Liver (tissue), 8 donors: ENCODE measurements at regions not wholly inside any gene's neighbourhood (a gene's known extent, or its start where the extent isn't known, plus 50 kb on each side); places are given as distances from the start of the nearest gene placed in this dataset.

Source experiments
- DNase-seq: peaks from one replicate; pipeline ENCODE4 v3.0.0-alpha.2; 2017; ENCODE audit warnings: low spot score
- H3K27ac ChIP-seq, 2 donors: one replicate each; pipeline ENCODE4 v1.7.0; 2013; ENCODE audit warnings: inconsistent platforms in 2 of 2, low read length in 2 of 2, control low read depth in 1 of 2, low read depth in 1 of 2, mild to moderate bottlenecking in 1 of 2
- H3K27me3 ChIP-seq, 4 donors: one replicate each; pipeline versions ENCODE4 v1.6.1 to v1.7.0; 2013; ENCODE audit warnings: low read length in 3 of 4, inconsistent platforms in 1 of 4, mild to moderate bottlenecking in 1 of 4, moderate library complexity in 1 of 4; ENCODE audit not compliant: control insufficient read depth in 4 of 4, insufficient read depth in 4 of 4
- H3K36me3 ChIP-seq, 4 donors: one replicate each; pipeline versions ENCODE4 v1.6.1 to v1.7.0; 2013; ENCODE audit warnings: low read length in 3 of 4, mild to moderate bottlenecking in 3 of 4, low read depth in 1 of 4, moderate library complexity in 1 of 4; ENCODE audit not compliant: control insufficient read depth in 4 of 4, insufficient read depth in 3 of 4
- H3K4me1 ChIP-seq, 4 donors: one replicate each; pipeline versions ENCODE4 v1.6.1 to v1.7.0; 2013; ENCODE audit warnings: low read length in 3 of 4, mild to moderate bottlenecking in 3 of 4, moderate library complexity in 1 of 4; ENCODE audit not compliant: control insufficient read depth in 4 of 4, insufficient read depth in 4 of 4
- H3K4me3 ChIP-seq, 3 donors: one replicate each; pipeline versions ENCODE4 v1.6.1 to v1.7.0; 2013; ENCODE audit warnings: low read length in 3 of 3, control low read depth in 1 of 3, low read depth in 1 of 3, mild to moderate bottlenecking in 1 of 3
- H3K9ac ChIP-seq, 2 donors: one replicate each; pipeline ENCODE4 v1.7.0; 2013; ENCODE audit warnings: low read length in 2 of 2, mild to moderate bottlenecking in 2 of 2, moderate library complexity in 2 of 2, control low read depth in 1 of 2, low read depth in 1 of 2
- H3K9me3 ChIP-seq, 4 donors: one replicate each; pipeline versions ENCODE4 v1.6.1 to v1.7.0; 2013; ENCODE audit warnings: low read length in 3 of 4; ENCODE audit not compliant: control insufficient read depth in 4 of 4
- ATF3 ChIP-seq: IDR thresholded peaks from 2 replicates; pipeline ENCODE4 v1.6.1; 2016; ENCODE audit warnings: antibody characterized with exemption
- CTCF ChIP-seq: fragments of 150-350 bp; IDR thresholded peaks from 2 replicates; pipeline ENCODE4 v1.5.1; 2017; ENCODE audit warnings: improper control_type of control experiment, low read depth, low read length; ENCODE audit not compliant: missing input control
- EGR1 ChIP-seq, 2 donors: IDR thresholded peaks; 2 replicates each; pipeline ENCODE4 v1.6.1; 2016 to 2018; ENCODE audit warnings: antibody characterized with exemption in 2 of 2, low read depth in 2 of 2
- FOXA1 ChIP-seq: IDR thresholded peaks from 2 replicates; pipeline ENCODE4 v1.6.1; 2016; ENCODE audit warnings: antibody characterized with exemption
- FOXA2 ChIP-seq: IDR thresholded peaks from 2 replicates; pipeline ENCODE4 v1.6.1; 2016; ENCODE audit warnings: antibody characterized with exemption
- GABPA ChIP-seq, 2 donors: IDR thresholded peaks in 1 of 2; conservative IDR thresholded peaks in 1 of 2; 2 replicates each; pipeline ENCODE4 v1.6.1; 2016; ENCODE audit warnings: antibody characterized with exemption in 2 of 2, mild to moderate bottlenecking in 1 of 2, moderate library complexity in 1 of 2
- HNF4A ChIP-seq, 2 donors: conservative IDR thresholded peaks; 2 replicates each; pipeline ENCODE4 v1.6.1; 2016; ENCODE audit warnings: antibody characterized with exemption in 2 of 2, mild to moderate bottlenecking in 2 of 2
- HNF4G ChIP-seq: IDR thresholded peaks from 2 replicates; pipeline ENCODE4 v1.6.1; 2016; ENCODE audit warnings: antibody characterized with exemption
- JUND ChIP-seq, 2 donors: IDR thresholded peaks; 2 replicates each; pipeline ENCODE4 v1.6.1; 2016; ENCODE audit warnings: antibody characterized with exemption in 2 of 2
- MAX ChIP-seq: IDR thresholded peaks from 2 replicates; pipeline ENCODE4 v1.6.1; 2016; ENCODE audit warnings: antibody characterized with exemption
- NR2F2 ChIP-seq: IDR thresholded peaks from 2 replicates; pipeline ENCODE4 v1.6.1; 2016; ENCODE audit warnings: antibody characterized with exemption
- RAD21 ChIP-seq, 2 donors: IDR thresholded peaks; 2 replicates each; pipeline ENCODE4 v1.6.1; 2016; ENCODE audit warnings: antibody characterized with exemption in 2 of 2, mild to moderate bottlenecking in 2 of 2
- REST ChIP-seq: IDR thresholded peaks from 2 replicates; pipeline ENCODE4 v1.6.1; 2016; ENCODE audit warnings: antibody characterized with exemption, mild to moderate bottlenecking
- RXRA ChIP-seq, 2 donors: IDR thresholded peaks; 2 replicates each; pipeline ENCODE4 v1.6.1; 2017 to 2018; ENCODE audit warnings: antibody characterized with exemption in 2 of 2, mild to moderate bottlenecking in 1 of 2
- SP1 ChIP-seq: IDR thresholded peaks from 2 replicates; pipeline ENCODE4 v1.6.1; 2018; ENCODE audit warnings: antibody characterized with exemption, mild to moderate bottlenecking
- TAF1 ChIP-seq: conservative IDR thresholded peaks from 2 replicates; pipeline ENCODE4 v1.6.1; 2016; ENCODE audit warnings: antibody characterized with exemption, mild to moderate bottlenecking
- YY1 ChIP-seq: IDR thresholded peaks from 2 replicates; pipeline ENCODE4 v1.6.1; 2016; ENCODE audit warnings: antibody characterized with exemption, mild to moderate bottlenecking
- ZBTB33 ChIP-seq: IDR thresholded peaks from 2 replicates; pipeline ENCODE4 v1.6.1; 2016; ENCODE audit warnings: antibody characterized with exemption
- WGBS: extraction: QIAGEN DNeasy Blood & Tissue Kit; methylation state at CpG from one replicate; pipeline ENCODE4 v1.1.7; 2013; 5-methylcytosine and 5-hydroxymethylcytosine counted together
- donor health status: healthy.
- donor health status: healthy.
- donor health status: healthy.
- donor health status: healthy.
- donor health status: healthy.

GRCh38 chr5:3694819-3695218, 99.2 kb downstream of the IRX1 start:
- no peak for DNase-seq
- 74% methylated on average over 5 of the region's 5 CpGs for WGBS
- Histone ChIP-seq H3K27ac (no peak overlapping the region), H3K4me3 (no peak overlapping the region), H3K9me3 (no peaks in the 10 kb centered on the region), H3K36me3 (no peaks in the 10 kb centered on the region), H3K9ac (no peak overlapping the region), H3K27me3 (peaks cover 0 to 2% (median 0%) of the 10 kb centered on the region in 4 donors), H3K4me1 (no peaks in the 10 kb centered on the region)
- TF ChIP-seq ZBTB33 (no peak), RAD21 (IDR thresholded peaks at IDR 0.05) (no peak), ATF3 (no peak), NR2F2 (no peak), REST (no peak), GABPA (IDR thresholded peaks at IDR 0.05 in 1 of 2, conservative IDR thresholded peaks at IDR 0.05 in 1 of 2) (no peak), RXRA (IDR thresholded peaks at IDR 0.05) (no peak), SP1 (no peak), EGR1 (IDR thresholded peaks at IDR 0.05; ENCODE audit: low read depth in 2 of 2) (no peak), YY1 (no peak), MAX (no peak), FOXA2 (no peak)

GRCh38 chr5:3695818-3696217, 100.2 kb downstream of the IRX1 start:
- 75% methylated on average over 2 of the region's 2 CpGs for WGBS
- H3K36me3 ChIP-seq, result no peaks in the 10 kb centered on the region
- DNase-seq, result no peak
- H3K4me1 ChIP-seq, result no peaks in the 10 kb centered on the region
- H3K27me3 ChIP-seq, result peaks cover 0 to 2% (median 0%) of the 10 kb centered on the region in 4 donors
- TF ChIP-seq FOXA2 (no peak), SP1 (no peak), HNF4G (no peak), EGR1 (IDR thresholded peaks at IDR 0.05; ENCODE audit: low read depth in 2 of 2) (no peak), YY1 (no peak), GABPA (IDR thresholded peaks at IDR 0.05 in 1 of 2, conservative IDR thresholded peaks at IDR 0.05 in 1 of 2) (no peak), NR2F2 (no peak), REST (no peak), JUND (IDR thresholded peaks at IDR 0.05) (no peak), MAX (no peak), RXRA (IDR thresholded peaks at IDR 0.05) (no peak), FOXA1 (no peak), RAD21 (IDR thresholded peaks at IDR 0.05) (no peak), ATF3 (no peak), CTCF (no peak), HNF4A (conservative IDR thresholded peaks at IDR 0.05) (no peak), TAF1 (no peak)
- H3K9ac ChIP-seq, result no peak overlapping the region
- H3K9me3 ChIP-seq, result no peaks in the 10 kb centered on the region
- H3K27ac ChIP-seq, result no peak overlapping the region
- H3K4me3 ChIP-seq, result no peak overlapping the region
